ENCODE measurements at regions not wholly inside any gene's neighbourhood (a gene's known extent, or its start where the extent isn't known, plus 50 kb on each side); places are given as distances from the start of the nearest gene placed in this dataset.

DNA sequence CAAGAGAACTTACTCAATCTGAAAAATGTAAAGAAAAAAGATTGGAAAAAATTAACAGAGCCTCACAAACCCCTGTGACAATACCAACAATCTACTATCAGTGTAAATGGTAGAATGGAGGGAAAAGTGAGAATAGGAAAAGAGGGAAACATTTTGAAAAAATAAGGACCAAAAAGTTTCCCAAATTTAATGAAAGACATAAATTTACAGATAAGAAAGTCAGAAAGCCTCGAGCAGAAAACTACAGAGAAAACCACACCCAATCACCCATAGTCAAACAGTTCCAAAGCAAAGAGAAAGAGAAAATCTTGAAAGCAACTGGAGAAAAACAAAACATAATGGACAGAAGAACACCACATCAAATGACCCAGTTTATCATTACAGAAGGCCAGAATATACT lies 142.7 kb upstream of the DIO3 start:
- Histone ChIP-seq H4K20me1 (ENCODE audit: insufficient read depth) (no peaks in the 10 kb centered on the region), H3K36me3 (replicated peaks in 1 of 2; ENCODE audit: control insufficient read depth in 1 of 2, insufficient read depth in 2 of 2, low read length in 1 of 2) (no peaks in the 10 kb centered on the region), H3K4me2 (no peak overlapping the region), H3K4me3 (ENCODE audit: low read depth in 2 of 2, low read length in 1 of 2) (no peak overlapping the region), H3K4me1 (ENCODE audit: control insufficient read depth in 1 of 2, insufficient read depth in 2 of 2, low read depth in 1 of 2, low read length in 1 of 2) (no peaks in the 10 kb centered on the region), H3K9me2 (no peaks in the 10 kb centered on the region), H2AFZ (ENCODE audit: low read depth) (no peak overlapping the region), H3K9me3 (no peaks in the 10 kb centered on the region), H3K27me3 (ENCODE audit: insufficient read depth) (no peaks in the 10 kb centered on the region), H3K79me2 (ENCODE audit: insufficient read depth) (no peaks in the 10 kb centered on the region), H3K27ac (ENCODE audit: low read depth in 2 of 2, low read length in 1 of 2) (no peak overlapping the region), H3K9ac (no peak overlapping the region), H3F3A (replicated peaks; ENCODE audit: insufficient read depth) (no peaks in the 10 kb centered on the region)
- no peak for DNase-seq
- CTCF ChIA-PET: no interaction called here
- POLR2A ChIA-PET: no interaction called here
- TF ChIP-seq, protein P1, sequence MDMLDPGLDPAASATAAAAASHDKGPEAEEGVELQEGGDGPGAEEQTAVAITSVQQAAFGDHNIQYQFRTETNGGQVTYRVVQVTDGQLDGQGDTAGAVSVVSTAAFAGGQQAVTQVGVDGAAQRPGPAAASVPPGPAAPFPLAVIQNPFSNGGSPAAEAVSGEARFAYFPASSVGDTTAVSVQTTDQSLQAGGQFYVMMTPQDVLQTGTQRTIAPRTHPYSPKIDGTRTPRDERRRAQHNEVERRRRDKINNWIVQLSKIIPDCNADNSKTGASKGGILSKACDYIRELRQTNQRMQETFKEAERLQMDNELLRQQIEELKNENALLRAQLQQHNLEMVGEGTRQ (IDR thresholded peaks at IDR 0.05; ENCODE audit: borderline replicate concordance, low read depth, low read length): no peak
- no peak for TF ChIP-seq NFIC (IDR thresholded peaks at IDR 0.05; ENCODE audit: borderline replicate concordance)
- no peak for TF ChIP-seq GABPA (IDR thresholded peaks at IDR 0.05; ENCODE audit: low read depth)
- no peak for TF ChIP-seq RXRA (IDR thresholded peaks at IDR 0.05; ENCODE audit: borderline replicate concordance, low read depth)
- no peak for TF ChIP-seq EP300 (IDR thresholded peaks at IDR 0.05; ENCODE audit: borderline replicate concordance in 1 of 2, low read depth in 1 of 2, low read length in 1 of 2)
- TF ChIP-seq MXI1 (IDR thresholded peaks at IDR 0.05; ENCODE audit: low read depth, low read length): no peak
- TF ChIP-seq MEF2A (IDR thresholded peaks at IDR 0.05; ENCODE audit: borderline replicate concordance, low read depth): no peak
- TF ChIP-seq, protein P2, sequence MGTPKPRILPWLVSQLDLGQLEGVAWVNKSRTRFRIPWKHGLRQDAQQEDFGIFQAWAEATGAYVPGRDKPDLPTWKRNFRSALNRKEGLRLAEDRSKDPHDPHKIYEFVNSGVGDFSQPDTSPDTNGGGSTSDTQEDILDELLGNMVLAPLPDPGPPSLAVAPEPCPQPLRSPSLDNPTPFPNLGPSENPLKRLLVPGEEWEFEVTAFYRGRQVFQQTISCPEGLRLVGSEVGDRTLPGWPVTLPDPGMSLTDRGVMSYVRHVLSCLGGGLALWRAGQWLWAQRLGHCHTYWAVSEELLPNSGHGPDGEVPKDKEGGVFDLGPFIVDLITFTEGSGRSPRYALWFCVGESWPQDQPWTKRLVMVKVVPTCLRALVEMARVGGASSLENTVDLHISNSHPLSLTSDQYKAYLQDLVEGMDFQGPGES (IDR thresholded peaks at IDR 0.05; ENCODE audit: low read depth, low read length): no peak
- no peak for TF ChIP-seq POLR2AphosphoS5 (IDR thresholded peaks at IDR 0.05; ENCODE audit: low read depth, low read length)
- TF ChIP-seq GATA2 (CRISPR knock-in tag; IDR thresholded peaks at IDR 0.05): no peak
- 9% methylated on average over 1 of the region's 1 CpG for WGBS (ENCODE audit: low lambda C conversion rate)

DNA sequence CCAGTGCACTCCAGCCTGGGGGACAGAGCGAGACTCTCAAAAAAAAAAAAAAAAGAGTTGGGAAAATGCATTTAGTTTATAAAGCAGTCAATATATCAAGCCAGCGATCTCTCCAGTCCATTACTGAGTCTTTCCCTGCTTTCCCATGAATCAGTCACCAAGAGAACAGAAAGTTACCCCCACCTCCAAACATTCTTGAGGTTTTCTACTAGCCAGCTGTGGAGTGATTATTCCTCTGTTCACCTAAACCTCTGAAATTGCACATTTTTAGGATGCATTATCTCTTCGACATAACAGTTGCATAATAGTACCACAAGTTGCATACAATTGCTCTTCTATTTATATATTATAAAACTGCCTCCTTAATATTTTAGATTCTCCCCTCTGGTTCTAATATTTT lies 134.8 kb upstream of the DIO3 start:
- Histone ChIP-seq H3K4me2 (no peak overlapping the region), H2AFZ (ENCODE audit: low read depth) (no peak overlapping the region), H3K4me1 (ENCODE audit: control insufficient read depth in 1 of 2, insufficient read depth in 2 of 2, low read depth in 1 of 2, low read length in 1 of 2) (no peaks in the 10 kb centered on the region), H3K27ac (ENCODE audit: low read depth in 2 of 2, low read length in 1 of 2) (no peak overlapping the region), H3F3A (replicated peaks; ENCODE audit: insufficient read depth) (no peaks in the 10 kb centered on the region), H3K9ac (no peak overlapping the region), H3K36me3 (replicated peaks in 1 of 2; ENCODE audit: control insufficient read depth in 1 of 2, insufficient read depth in 2 of 2, low read length in 1 of 2) (no peaks in the 10 kb centered on the region), H3K9me2 (no peaks in the 10 kb centered on the region), H3K79me2 (ENCODE audit: insufficient read depth) (no peaks in the 10 kb centered on the region), H4K20me1 (ENCODE audit: insufficient read depth) (no peaks in the 10 kb centered on the region), H3K4me3 (ENCODE audit: low read depth in 2 of 2, low read length in 1 of 2) (no peak overlapping the region), H3K9me3 (no peaks in the 10 kb centered on the region), H3K27me3 (ENCODE audit: insufficient read depth) (no peaks in the 10 kb centered on the region)
- WGBS (ENCODE audit: low lambda C conversion rate): 50% methylated on average over 3 of the region's 3 CpGs
- DNase-seq: no peak
- CTCF ChIA-PET: no interaction called here
- POLR2A ChIA-PET: no interaction called here
- TF ChIP-seq, protein P3, sequence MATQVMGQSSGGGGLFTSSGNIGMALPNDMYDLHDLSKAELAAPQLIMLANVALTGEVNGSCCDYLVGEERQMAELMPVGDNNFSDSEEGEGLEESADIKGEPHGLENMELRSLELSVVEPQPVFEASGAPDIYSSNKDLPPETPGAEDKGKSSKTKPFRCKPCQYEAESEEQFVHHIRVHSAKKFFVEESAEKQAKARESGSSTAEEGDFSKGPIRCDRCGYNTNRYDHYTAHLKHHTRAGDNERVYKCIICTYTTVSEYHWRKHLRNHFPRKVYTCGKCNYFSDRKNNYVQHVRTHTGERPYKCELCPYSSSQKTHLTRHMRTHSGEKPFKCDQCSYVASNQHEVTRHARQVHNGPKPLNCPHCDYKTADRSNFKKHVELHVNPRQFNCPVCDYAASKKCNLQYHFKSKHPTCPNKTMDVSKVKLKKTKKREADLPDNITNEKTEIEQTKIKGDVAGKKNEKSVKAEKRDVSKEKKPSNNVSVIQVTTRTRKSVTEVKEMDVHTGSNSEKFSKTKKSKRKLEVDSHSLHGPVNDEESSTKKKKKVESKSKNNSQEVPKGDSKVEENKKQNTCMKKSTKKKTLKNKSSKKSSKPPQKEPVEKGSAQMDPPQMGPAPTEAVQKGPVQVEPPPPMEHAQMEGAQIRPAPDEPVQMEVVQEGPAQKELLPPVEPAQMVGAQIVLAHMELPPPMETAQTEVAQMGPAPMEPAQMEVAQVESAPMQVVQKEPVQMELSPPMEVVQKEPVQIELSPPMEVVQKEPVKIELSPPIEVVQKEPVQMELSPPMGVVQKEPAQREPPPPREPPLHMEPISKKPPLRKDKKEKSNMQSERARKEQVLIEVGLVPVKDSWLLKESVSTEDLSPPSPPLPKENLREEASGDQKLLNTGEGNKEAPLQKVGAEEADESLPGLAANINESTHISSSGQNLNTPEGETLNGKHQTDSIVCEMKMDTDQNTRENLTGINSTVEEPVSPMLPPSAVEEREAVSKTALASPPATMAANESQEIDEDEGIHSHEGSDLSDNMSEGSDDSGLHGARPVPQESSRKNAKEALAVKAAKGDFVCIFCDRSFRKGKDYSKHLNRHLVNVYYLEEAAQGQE (IDR thresholded peaks at IDR 0.05; ENCODE audit: low read depth, low read length): no peak
- no peak for TF ChIP-seq RXRA (IDR thresholded peaks at IDR 0.05; ENCODE audit: borderline replicate concordance, low read depth)
- TF ChIP-seq TEAD4 (IDR thresholded peaks at IDR 0.05; ENCODE audit: borderline replicate concordance, insufficient read depth): no peak
- TF ChIP-seq, protein P4, sequence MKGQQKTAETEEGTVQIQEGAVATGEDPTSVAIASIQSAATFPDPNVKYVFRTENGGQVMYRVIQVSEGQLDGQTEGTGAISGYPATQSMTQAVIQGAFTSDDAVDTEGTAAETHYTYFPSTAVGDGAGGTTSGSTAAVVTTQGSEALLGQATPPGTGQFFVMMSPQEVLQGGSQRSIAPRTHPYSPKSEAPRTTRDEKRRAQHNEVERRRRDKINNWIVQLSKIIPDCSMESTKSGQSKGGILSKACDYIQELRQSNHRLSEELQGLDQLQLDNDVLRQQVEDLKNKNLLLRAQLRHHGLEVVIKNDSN (IDR thresholded peaks at IDR 0.05; ENCODE audit: borderline replicate concordance, low read depth): no peak
- TF ChIP-seq EZH2phosphoT487 (IDR thresholded peaks at IDR 0.05; ENCODE audit: borderline replicate concordance, low read depth): no peak
- TF ChIP-seq, protein P5, sequence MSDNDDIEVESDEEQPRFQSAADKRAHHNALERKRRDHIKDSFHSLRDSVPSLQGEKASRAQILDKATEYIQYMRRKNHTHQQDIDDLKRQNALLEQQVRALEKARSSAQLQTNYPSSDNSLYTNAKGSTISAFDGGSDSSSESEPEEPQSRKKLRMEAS (IDR thresholded peaks at IDR 0.05; ENCODE audit: low read depth): no peak
- no peak for TF ChIP-seq FOSL2 (IDR thresholded peaks at IDR 0.05; ENCODE audit: borderline replicate concordance, low read depth)
- no peak for TF ChIP-seq TAF1 (IDR thresholded peaks at IDR 0.05; ENCODE audit: borderline replicate concordance, low read depth, low read length)

Measured in SK-N-SH (cell line).